Neuronal stem cell (in vitro differentiated cells): ENCODE measurements at regions not wholly inside any gene's neighbourhood (a gene's known extent, or its start where the extent isn't known, plus 50 kb on each side); places are given as distances from the start of the nearest gene placed in this dataset.

Experiments
- DNase-seq: peaks from one replicate; pipeline ENCODE4 v3.0.0-alpha.2; 2013; ENCODE audit warnings: low spot score
- H2AFZ ChIP-seq: one replicate; pipeline ENCODE4 v1.6.1; 2013; ENCODE audit warnings: mild to moderate bottlenecking, low read length, inconsistent platforms
- H2AK5ac ChIP-seq: 2 replicates; pipeline ENCODE4 v1.6.1; 2013; ENCODE audit warnings: low read depth, mild to moderate bottlenecking, inconsistent platforms, low read length, moderate library complexity, mixed read lengths
- H2BK120ac ChIP-seq: 2 replicates; pipeline ENCODE4 v1.6.1; 2013; ENCODE audit warnings: low read depth, mild to moderate bottlenecking, inconsistent platforms, low read length, moderate library complexity, mixed read lengths
- H2BK12ac ChIP-seq: one replicate; pipeline ENCODE4 v1.6.1; 2013; ENCODE audit warnings: low read length, inconsistent platforms
- H2BK15ac ChIP-seq: 2 replicates; pipeline ENCODE4 v1.6.1; 2013; ENCODE audit warnings: mild to moderate bottlenecking, low read length, inconsistent platforms, mixed read lengths
- H2BK5ac ChIP-seq: one replicate; pipeline ENCODE4 v1.6.1; 2013; ENCODE audit warnings: inconsistent platforms, mild to moderate bottlenecking, low read length, moderate library complexity
- H3K14ac ChIP-seq: one replicate; pipeline ENCODE4 v1.6.1; 2013; ENCODE audit warnings: low read length, inconsistent platforms
- H3K18ac ChIP-seq: 2 replicates; pipeline ENCODE4 v1.6.1; 2013; ENCODE audit warnings: low read length, inconsistent platforms
- H3K23ac ChIP-seq: 2 replicates; pipeline ENCODE4 v1.6.1; 2013; ENCODE audit warnings: low read depth, mild to moderate bottlenecking, mixed read lengths, low read length, inconsistent platforms; ENCODE audit not compliant: poor library complexity
- H3K27ac ChIP-seq: replicated peaks from 3 replicates; pipeline ENCODE4 v1.5.1; 2013; ENCODE audit warnings: low read length, inconsistent platforms
- H3K27me3 ChIP-seq, 3 experiments: 2 replicates each; pipeline ENCODE4 v1.6.1; 2013; ENCODE audit warnings: low read length in 3 of 3, mild to moderate bottlenecking in 2 of 3, inconsistent platforms in 1 of 3, low read depth in 1 of 3, mixed read lengths in 1 of 3, moderate library complexity in 1 of 3; ENCODE audit not compliant: control insufficient read depth in 3 of 3, insufficient read depth in 3 of 3
- H3K36me3 ChIP-seq, 2 donors: replicated peaks in 1 of 2; 2 replicates each; pipeline ENCODE4 v1.6.1; 2013; ENCODE audit warnings: low read length in 2 of 2; ENCODE audit not compliant: control insufficient read depth in 2 of 2, insufficient read depth in 2 of 2
- H3K4ac ChIP-seq: 2 replicates; pipeline ENCODE4 v1.6.1; 2013; ENCODE audit warnings: inconsistent platforms, mild to moderate bottlenecking, low read length, moderate library complexity
- H3K4me1 ChIP-seq, 2 donors: 1 replicate in 1 of 2; 2 replicates in 1 of 2; pipeline ENCODE4 v1.6.1; 2013; ENCODE audit warnings: low read length in 2 of 2, low read depth in 1 of 2; ENCODE audit not compliant: control insufficient read depth in 2 of 2, insufficient read depth in 1 of 2
- H3K4me2 ChIP-seq: one replicate; pipeline ENCODE4 v1.6.1; 2013; ENCODE audit warnings: mild to moderate bottlenecking, low read length, inconsistent platforms; ENCODE audit not compliant: insufficient read depth, poor library complexity, severe bottlenecking
- H3K4me3 ChIP-seq, 2 donors: 2 replicates each; pipeline ENCODE4 v1.5.1; 2013; ENCODE audit warnings: low read length in 2 of 2, mild to moderate bottlenecking in 2 of 2, inconsistent platforms in 1 of 2, moderate library complexity in 1 of 2
- H3K79me1 ChIP-seq: one replicate; pipeline ENCODE4 v1.6.1; 2013; ENCODE audit warnings: low read depth, mild to moderate bottlenecking, inconsistent platforms, low read length, moderate library complexity
- H3K9ac ChIP-seq: one replicate; pipeline ENCODE4 v1.6.1; 2013; ENCODE audit warnings: mild to moderate bottlenecking, low read depth, low read length, inconsistent platforms; ENCODE audit not compliant: poor library complexity
- H3K9me3 ChIP-seq, 2 donors: replicated peaks in 1 of 2; 2 replicates each; pipeline versions ENCODE3 to v1.6.1; 2013; ENCODE audit warnings: low read length in 2 of 2, mild to moderate bottlenecking in 2 of 2, inconsistent platforms in 1 of 2, low read depth in 1 of 2, mixed read lengths in 1 of 2, moderate library complexity in 1 of 2; ENCODE audit not compliant: control insufficient read depth in 2 of 2, insufficient read depth in 1 of 2
- H4K8ac ChIP-seq: one replicate; pipeline ENCODE4 v1.6.1; 2013; ENCODE audit warnings: low read depth, mild to moderate bottlenecking, inconsistent platforms, low read length, moderate library complexity
- H4K91ac ChIP-seq: one replicate; pipeline ENCODE4 v1.6.1; 2013; ENCODE audit warnings: low read length, low read depth, mild to moderate bottlenecking, inconsistent platforms; ENCODE audit not compliant: poor library complexity
- WGBS, 2 donors: extraction: QIAGEN DNeasy Blood & Tissue Kit; methylation state at CpG; one replicate each; pipeline ENCODE4 v1.1.7; 2013; ENCODE audit warnings: missing lambda C conversion rate in 2 of 2, mixed read lengths in 1 of 2; ENCODE audit not compliant: insufficient read length in 2 of 2, insufficient replicate concordance in 1 of 2; ENCODE audit errors: extremely low coverage in 2 of 2; 5-methylcytosine and 5-hydroxymethylcytosine counted together

GRCh38 chr4:18767921-18768320, 746.4 kb upstream of the LCORL start:
- no CpG with 5 or more reads among the region's 2 CpGs for WGBS, 2 donors
- Histone ChIP-seq H2AFZ (no peak overlapping the region), H2AK5ac (no peak overlapping the region), H2BK15ac (no peak overlapping the region), H2BK120ac (no peak overlapping the region), H3K36me3 (no peaks in the 10 kb centered on the region), H3K18ac (no peak overlapping the region), H3K23ac (no peak overlapping the region), H3K9me3 (no peaks in the 10 kb centered on the region), H3K9ac (no peak overlapping the region), H3K27me3 (no peaks in the 10 kb centered on the region), H4K91ac (no peak overlapping the region), H2BK5ac (no peak overlapping the region), H3K14ac (no peak overlapping the region), H3K4me1 (no peaks in the 10 kb centered on the region), H3K4me2 (no peak overlapping the region), H4K8ac (no peak overlapping the region), H3K79me1 (no peaks in the 10 kb centered on the region), H3K27ac (no peak overlapping the region), H3K4ac (no peak overlapping the region), H2BK12ac (no peak overlapping the region), H3K4me3 (no peak overlapping the region)
- no peak for DNase-seq

- Histone ChIP-seq H2AK5ac (no peak overlapping the region), H3K36me3 (no peaks in the 10 kb centered on the region)
Measured at GRCh38 chr4:18756671-18757070, 735.1 kb upstream of the LCORL start.

GRCh38 chr4:18754180-18754579, 732.6 kb upstream of the LCORL start:
- Histone ChIP-seq H4K8ac (no peak overlapping the region), H3K4me1 (no peaks in the 10 kb centered on the region), H2BK12ac (no peak overlapping the region), H3K14ac (no peak overlapping the region), H2AK5ac (no peak overlapping the region), H2BK5ac (no peak overlapping the region), H3K4me3 (no peak overlapping the region), H3K9ac (no peak overlapping the region), H3K18ac (no peak overlapping the region), H4K91ac (no peak overlapping the region), H3K36me3 (no peaks in the 10 kb centered on the region), H3K79me1 (no peaks in the 10 kb centered on the region), H3K27ac (no peak overlapping the region), H3K4me2 (no peak overlapping the region), H2BK120ac (no peak overlapping the region), H2BK15ac (no peak overlapping the region), H3K27me3 (no peaks in the 10 kb centered on the region), H3K23ac (no peak overlapping the region), H3K9me3 (no peaks in the 10 kb centered on the region), H3K4ac (no peak overlapping the region), H2AFZ (no peak overlapping the region)
- WGBS, 2 donors, result no CpG with 5 or more reads among the region's 2 CpGs
- no peak for DNase-seq

More at GRCh38 chr4:18756671-18757070, 735.1 kb upstream of the LCORL start:
- Histone ChIP-seq H3K27me3 (no peaks in the 10 kb centered on the region), H3K4me1 (no peaks in the 10 kb centered on the region), H3K4ac (no peak overlapping the region), H3K4me2 (no peak overlapping the region), H4K8ac (no peak overlapping the region), H3K9me3 (no peaks in the 10 kb centered on the region), H3K14ac (no peak overlapping the region), H2BK120ac (no peak overlapping the region), H3K79me1 (no peaks in the 10 kb centered on the region), H3K18ac (no peak overlapping the region), H3K27ac (no peak overlapping the region), H2BK15ac (no peak overlapping the region), H2BK5ac (no peak overlapping the region), H4K91ac (no peak overlapping the region), H3K23ac (no peak overlapping the region), H2BK12ac (no peak overlapping the region), H2AFZ (no peak overlapping the region), H3K4me3 (no peak overlapping the region), H3K9ac (no peak overlapping the region)
- no peak for DNase-seq

- H3K4ac ChIP-seq, result no peak overlapping the region
- no peak overlapping the region for H3K4me3 ChIP-seq
- no CpG with 5 or more reads among the region's 1 CpG for WGBS, 2 donors
Measured at GRCh38 chr4:18751083-18751482, 729.5 kb upstream of the LCORL start.

More at GRCh38 chr4:18751083-18751482, 729.5 kb upstream of the LCORL start:
- H3K18ac ChIP-seq, result no peak overlapping the region
- H3K14ac ChIP-seq, result no peak overlapping the region
- no peak overlapping the region for H4K91ac ChIP-seq
- H3K79me1 ChIP-seq, result no peaks in the 10 kb centered on the region
- DNase-seq, result no peak
- H2AFZ ChIP-seq, result no peak overlapping the region
- no peak overlapping the region for H3K23ac ChIP-seq
- no peak overlapping the region for H4K8ac ChIP-seq
- no peaks in the 10 kb centered on the region for H3K4me1 ChIP-seq
- H2AK5ac ChIP-seq, result no peak overlapping the region
- no peaks in the 10 kb centered on the region for H3K9me3 ChIP-seq
- H3K36me3 ChIP-seq, result no peaks in the 10 kb centered on the region
- no peak overlapping the region for H3K27ac ChIP-seq
- no peak overlapping the region for H2BK12ac ChIP-seq
- no peak overlapping the region for H2BK120ac ChIP-seq
- no peak overlapping the region for H2BK5ac ChIP-seq
- no peak overlapping the region for H3K9ac ChIP-seq
- H2BK15ac ChIP-seq, result no peak overlapping the region
- no peaks in the 10 kb centered on the region for H3K27me3 ChIP-seq
- H3K4me2 ChIP-seq, result no peak overlapping the region
